Liver (tissue), 8 donors: ENCODE measurements at regions not wholly inside any gene's neighbourhood (a gene's known extent, or its start where the extent isn't known, plus 50 kb on each side); places are given as distances from the start of the nearest gene placed in this dataset.

ENCODE experiments used
- DNase-seq: peaks from one replicate; pipeline ENCODE4 v3.0.0-alpha.2; 2017; ENCODE audit warnings: low spot score
- H3K27ac ChIP-seq, 2 donors: one replicate each; pipeline ENCODE4 v1.7.0; 2013; ENCODE audit warnings: inconsistent platforms in 2 of 2, low read length in 2 of 2, control low read depth in 1 of 2, low read depth in 1 of 2, mild to moderate bottlenecking in 1 of 2
- H3K27me3 ChIP-seq, 4 donors: one replicate each; pipeline versions ENCODE4 v1.6.1 to v1.7.0; 2013; ENCODE audit warnings: low read length in 3 of 4, inconsistent platforms in 1 of 4, mild to moderate bottlenecking in 1 of 4, moderate library complexity in 1 of 4; ENCODE audit not compliant: control insufficient read depth in 4 of 4, insufficient read depth in 4 of 4
- H3K36me3 ChIP-seq, 4 donors: one replicate each; pipeline versions ENCODE4 v1.6.1 to v1.7.0; 2013; ENCODE audit warnings: low read length in 3 of 4, mild to moderate bottlenecking in 3 of 4, low read depth in 1 of 4, moderate library complexity in 1 of 4; ENCODE audit not compliant: control insufficient read depth in 4 of 4, insufficient read depth in 3 of 4
- H3K4me1 ChIP-seq, 4 donors: one replicate each; pipeline versions ENCODE4 v1.6.1 to v1.7.0; 2013; ENCODE audit warnings: low read length in 3 of 4, mild to moderate bottlenecking in 3 of 4, moderate library complexity in 1 of 4; ENCODE audit not compliant: control insufficient read depth in 4 of 4, insufficient read depth in 4 of 4
- H3K4me3 ChIP-seq, 3 donors: one replicate each; pipeline versions ENCODE4 v1.6.1 to v1.7.0; 2013; ENCODE audit warnings: low read length in 3 of 3, control low read depth in 1 of 3, low read depth in 1 of 3, mild to moderate bottlenecking in 1 of 3
- H3K9ac ChIP-seq, 2 donors: one replicate each; pipeline ENCODE4 v1.7.0; 2013; ENCODE audit warnings: low read length in 2 of 2, mild to moderate bottlenecking in 2 of 2, moderate library complexity in 2 of 2, control low read depth in 1 of 2, low read depth in 1 of 2
- H3K9me3 ChIP-seq, 4 donors: one replicate each; pipeline versions ENCODE4 v1.6.1 to v1.7.0; 2013; ENCODE audit warnings: low read length in 3 of 4; ENCODE audit not compliant: control insufficient read depth in 4 of 4
- ATF3 ChIP-seq: IDR thresholded peaks from 2 replicates; pipeline ENCODE4 v1.6.1; 2016; ENCODE audit warnings: antibody characterized with exemption
- CTCF ChIP-seq: fragments of 150-350 bp; IDR thresholded peaks from 2 replicates; pipeline ENCODE4 v1.5.1; 2017; ENCODE audit warnings: improper control_type of control experiment, low read depth, low read length; ENCODE audit not compliant: missing input control
- EGR1 ChIP-seq, 2 donors: IDR thresholded peaks; 2 replicates each; pipeline ENCODE4 v1.6.1; 2016 to 2018; ENCODE audit warnings: antibody characterized with exemption in 2 of 2, low read depth in 2 of 2
- FOXA1 ChIP-seq: IDR thresholded peaks from 2 replicates; pipeline ENCODE4 v1.6.1; 2016; ENCODE audit warnings: antibody characterized with exemption
- FOXA2 ChIP-seq: IDR thresholded peaks from 2 replicates; pipeline ENCODE4 v1.6.1; 2016; ENCODE audit warnings: antibody characterized with exemption
- GABPA ChIP-seq, 2 donors: IDR thresholded peaks in 1 of 2; conservative IDR thresholded peaks in 1 of 2; 2 replicates each; pipeline ENCODE4 v1.6.1; 2016; ENCODE audit warnings: antibody characterized with exemption in 2 of 2, mild to moderate bottlenecking in 1 of 2, moderate library complexity in 1 of 2
- HNF4A ChIP-seq, 2 donors: conservative IDR thresholded peaks; 2 replicates each; pipeline ENCODE4 v1.6.1; 2016; ENCODE audit warnings: antibody characterized with exemption in 2 of 2, mild to moderate bottlenecking in 2 of 2
- HNF4G ChIP-seq: IDR thresholded peaks from 2 replicates; pipeline ENCODE4 v1.6.1; 2016; ENCODE audit warnings: antibody characterized with exemption
- JUND ChIP-seq, 2 donors: IDR thresholded peaks; 2 replicates each; pipeline ENCODE4 v1.6.1; 2016; ENCODE audit warnings: antibody characterized with exemption in 2 of 2
- MAX ChIP-seq: IDR thresholded peaks from 2 replicates; pipeline ENCODE4 v1.6.1; 2016; ENCODE audit warnings: antibody characterized with exemption
- NR2F2 ChIP-seq: IDR thresholded peaks from 2 replicates; pipeline ENCODE4 v1.6.1; 2016; ENCODE audit warnings: antibody characterized with exemption
- RAD21 ChIP-seq, 2 donors: IDR thresholded peaks; 2 replicates each; pipeline ENCODE4 v1.6.1; 2016; ENCODE audit warnings: antibody characterized with exemption in 2 of 2, mild to moderate bottlenecking in 2 of 2
- REST ChIP-seq: IDR thresholded peaks from 2 replicates; pipeline ENCODE4 v1.6.1; 2016; ENCODE audit warnings: antibody characterized with exemption, mild to moderate bottlenecking
- RXRA ChIP-seq, 2 donors: IDR thresholded peaks; 2 replicates each; pipeline ENCODE4 v1.6.1; 2017 to 2018; ENCODE audit warnings: antibody characterized with exemption in 2 of 2, mild to moderate bottlenecking in 1 of 2
- SP1 ChIP-seq: IDR thresholded peaks from 2 replicates; pipeline ENCODE4 v1.6.1; 2018; ENCODE audit warnings: antibody characterized with exemption, mild to moderate bottlenecking
- TAF1 ChIP-seq: conservative IDR thresholded peaks from 2 replicates; pipeline ENCODE4 v1.6.1; 2016; ENCODE audit warnings: antibody characterized with exemption, mild to moderate bottlenecking
- YY1 ChIP-seq: IDR thresholded peaks from 2 replicates; pipeline ENCODE4 v1.6.1; 2016; ENCODE audit warnings: antibody characterized with exemption, mild to moderate bottlenecking
- ZBTB33 ChIP-seq: IDR thresholded peaks from 2 replicates; pipeline ENCODE4 v1.6.1; 2016; ENCODE audit warnings: antibody characterized with exemption
- WGBS: extraction: QIAGEN DNeasy Blood & Tissue Kit; methylation state at CpG from one replicate; pipeline ENCODE4 v1.1.7; 2013; 5-methylcytosine and 5-hydroxymethylcytosine counted together
- donor health status: healthy.
- donor health status: healthy.
- donor health status: healthy.
- donor health status: healthy.
- donor health status: healthy.

GRCh38 chrY:7299960-7300359 lies 388.4 kb upstream of the AMELY start:
- Histone ChIP-seq H3K4me1 (no peaks in the 10 kb centered on the region), H3K27me3 (no peaks in the 10 kb centered on the region), H3K4me3 (no peak overlapping the region), H3K9ac (no peak overlapping the region), H3K27ac (no peak overlapping the region), H3K9me3 (no peaks in the 10 kb centered on the region), H3K36me3 (no peaks in the 10 kb centered on the region)
- no peak for DNase-seq
- no peak for TF ChIP-seq SP1
- no peak for TF ChIP-seq RAD21 (IDR thresholded peaks at IDR 0.05)
- no peak for TF ChIP-seq TAF1
- no peak for TF ChIP-seq HNF4A (conservative IDR thresholded peaks at IDR 0.05)
- no peak for TF ChIP-seq GABPA (IDR thresholded peaks at IDR 0.05 in 1 of 2, conservative IDR thresholded peaks at IDR 0.05 in 1 of 2)
- no peak for TF ChIP-seq REST
- no peak for TF ChIP-seq FOXA1
- no peak for TF ChIP-seq MAX
- no peak for TF ChIP-seq HNF4G
- TF ChIP-seq CTCF = no peak
- WGBS = 70% methylated on average over 3 of the region's 3 CpGs

GRCh38 chrY:7292113-7292512 lies 380.6 kb upstream of the AMELY start:
- no peak for DNase-seq
- no peaks in the 10 kb centered on the region for H3K9me3 ChIP-seq
- H3K4me1 ChIP-seq = no peaks in the 10 kb centered on the region
- no peaks in the 10 kb centered on the region for H3K36me3 ChIP-seq
- no peak overlapping the region for H3K4me3 ChIP-seq
- H3K27me3 ChIP-seq = no peaks in the 10 kb centered on the region
- WGBS = 92% methylated on average over 1 of the region's 1 CpG
- no peak for TF ChIP-seq HNF4G
- TF ChIP-seq ZBTB33 = no peak
- no peak for TF ChIP-seq JUND (IDR thresholded peaks at IDR 0.05)
- no peak for TF ChIP-seq SP1
- no peak for TF ChIP-seq EGR1 (IDR thresholded peaks at IDR 0.05; ENCODE audit: low read depth in 2 of 2)
- TF ChIP-seq NR2F2 = no peak
- TF ChIP-seq RAD21 (IDR thresholded peaks at IDR 0.05) = no peak
- TF ChIP-seq TAF1 = no peak
- TF ChIP-seq ATF3 = no peak
- TF ChIP-seq CTCF = no peak
- TF ChIP-seq FOXA2 = no peak
- no peak for TF ChIP-seq YY1
- no peak for TF ChIP-seq FOXA1
- no peak for TF ChIP-seq MAX
- TF ChIP-seq HNF4A (conservative IDR thresholded peaks at IDR 0.05) = no peak
- no peak for TF ChIP-seq RXRA (IDR thresholded peaks at IDR 0.05)
- no peak for TF ChIP-seq GABPA (IDR thresholded peaks at IDR 0.05 in 1 of 2, conservative IDR thresholded peaks at IDR 0.05 in 1 of 2)
- no peak overlapping the region for H3K27ac ChIP-seq
- no peak overlapping the region for H3K9ac ChIP-seq
